PC-3 (cell line): ENCODE measurements at regions not wholly inside any gene's neighbourhood (a gene's known extent, or its start where the extent isn't known, plus 50 kb on each side); places are given as distances from the start of the nearest gene placed in this dataset.

Experiments used
- ATAC-seq: fragments of 200-7000 bp; cut with Tn5 transposase; 2 replicates; pipeline ENCODE4 v1.9.1; 2020; ENCODE audit warnings: mild to moderate bottlenecking, moderate library complexity
- BruUV-seq: library from RNA; stranded (reverse); fragments of 400-500 nt; replicated peaks from 2 replicates; lab custom pipeline; 2021; lab: Mats Ljungman, UMichigan
- CTCF ChIA-PET: fragments of 300-600 bp; sonication (Branson Sonifier 250); formaldehyde crosslinking; loops from one replicate; lab custom pipeline; 2022; ENCODE audit warnings: antibody characterized with exemption; lab: Charles Lee
- POLR2A ChIA-PET: fragments of 300-600 bp; sonication (Branson Sonifier 250); formaldehyde crosslinking; loops from one replicate; lab custom pipeline; 2022; ENCODE audit warnings: antibody characterized with exemption; ENCODE audit not compliant: unreplicated experiment; lab: Charles Lee
- DNase-seq: peaks from one replicate; pipeline ENCODE4 v3.0.0-alpha.2; 2015
- H2AFZ ChIP-seq: fragments of 300-600 bp; sonication (generic); 2 replicates; pipeline ENCODE4 v1.6.0; 2016; ENCODE audit warnings: antibody characterized with exemption, low read length
- H3F3A ChIP-seq: fragments of 300-600 bp; sonication (generic); one replicate; pipeline ENCODE4 v1.6.0; 2017; ENCODE audit warnings: antibody characterized with exemption, low read length, control low read depth, mild to moderate bottlenecking; ENCODE audit not compliant: unreplicated experiment
- H3K27ac ChIP-seq: fragments of 300-600 bp; sonication (generic); 2 replicates; pipeline ENCODE4 v1.5.1; 2016; ENCODE audit warnings: mild to moderate bottlenecking, low read length
- H3K27me3 ChIP-seq: fragments of 300-600 bp; sonication (generic); 2 replicates; pipeline ENCODE4 v1.6.1; 2016; ENCODE audit warnings: low read length, mixed read lengths
- H3K36me3 ChIP-seq: fragments of 300-600 bp; sonication (generic); 2 replicates; pipeline ENCODE4 v1.6.1; 2016; ENCODE audit warnings: low read depth, mixed run types, low read length, mixed read lengths
- H3K4me1 ChIP-seq: fragments of 300-600 bp; sonication (generic); 2 replicates; pipeline ENCODE4 v1.5.1; 2016; ENCODE audit warnings: low read length; ENCODE audit not compliant: insufficient read depth
- H3K4me2 ChIP-seq: fragments of 300-600 bp; sonication (generic); 2 replicates; pipeline ENCODE4 v1.6.0; 2016; ENCODE audit warnings: low read length
- H3K4me3 ChIP-seq: fragments of 300-600 bp; sonication (generic); 2 replicates; pipeline ENCODE4 v1.5.1; 2016; ENCODE audit warnings: mild to moderate bottlenecking, low read length, mixed read lengths
- H3K79me2 ChIP-seq: fragments of 300-600 bp; sonication (generic); 2 replicates; pipeline ENCODE4 v1.6.1; 2017; ENCODE audit warnings: low read length, mixed read lengths
- H3K9ac ChIP-seq: fragments of 300-600 bp; sonication (generic); 2 replicates; pipeline ENCODE4 v1.6.0; 2016; ENCODE audit warnings: mild to moderate bottlenecking, low read length
- H3K9me2 ChIP-seq: fragments of 300-600 bp; sonication (generic); replicated peaks from 2 replicates; pipeline ENCODE4 v1.6.1; 2016; ENCODE audit warnings: mixed run types, low read length, mixed read lengths
- H3K9me3 ChIP-seq: fragments of 300-600 bp; sonication (generic); 2 replicates; pipeline ENCODE4 v1.6.1; 2016; ENCODE audit warnings: low read length, mixed read lengths
- H4K20me1 ChIP-seq: fragments of 300-600 bp; sonication (generic); 2 replicates; pipeline ENCODE4 v1.6.1; 2016; ENCODE audit warnings: low read length, mixed read lengths
- EZH2 ChIP-seq: fragments of 300-600 bp; sonication (generic); IDR thresholded peaks from one replicate; pipeline ENCODE4 v1.6.1; 2017; ENCODE audit warnings: antibody characterized with exemption, mild to moderate bottlenecking, low read length; ENCODE audit not compliant: unreplicated experiment
- EZH2phosphoT487 ChIP-seq: fragments of 300-600 bp; sonication (generic); IDR thresholded peaks from 2 replicates; pipeline ENCODE4 v1.6.1; 2018; ENCODE audit warnings: mild to moderate bottlenecking, antibody characterized with exemption, low read length, borderline replicate concordance
- intact Hi-C: fragments of 100-400 bp; cut with micrococcal nuclease; formaldehyde crosslinking; loops from 2 replicates; pipeline ENCODE4 v1.9.0; 2023
- TF ChIP-seq, protein P1 (sequence below): fragments of 300-600 bp; sonication (generic); conservative IDR thresholded peaks from 2 replicates; pipeline ENCODE4 v1.5.1; 2017; ENCODE audit warnings: antibody characterized with exemption, low read depth, mild to moderate bottlenecking, low read length

DNA sequence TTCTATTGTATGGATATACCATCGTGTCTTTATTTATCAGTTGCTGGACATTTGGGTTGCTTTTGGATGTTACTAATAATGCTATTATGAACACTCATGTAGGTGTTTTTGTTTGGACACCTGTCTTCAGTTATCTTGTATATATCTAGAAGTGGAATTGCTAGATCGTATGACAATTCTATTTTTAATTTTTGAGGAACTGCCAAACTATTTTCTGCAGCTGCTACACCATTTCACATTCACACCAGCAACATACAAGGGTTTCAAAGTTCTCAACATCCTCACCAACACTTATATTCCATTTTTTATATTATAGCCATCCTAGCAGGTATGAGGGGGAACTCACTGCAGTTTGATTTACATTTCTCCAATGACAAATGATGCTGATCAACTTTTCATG, 324.6 kb downstream of the CAAP1 start:
- CTCF ChIA-PET, result no interaction called here
- intact Hi-C loops, result no loop called here

DNA sequence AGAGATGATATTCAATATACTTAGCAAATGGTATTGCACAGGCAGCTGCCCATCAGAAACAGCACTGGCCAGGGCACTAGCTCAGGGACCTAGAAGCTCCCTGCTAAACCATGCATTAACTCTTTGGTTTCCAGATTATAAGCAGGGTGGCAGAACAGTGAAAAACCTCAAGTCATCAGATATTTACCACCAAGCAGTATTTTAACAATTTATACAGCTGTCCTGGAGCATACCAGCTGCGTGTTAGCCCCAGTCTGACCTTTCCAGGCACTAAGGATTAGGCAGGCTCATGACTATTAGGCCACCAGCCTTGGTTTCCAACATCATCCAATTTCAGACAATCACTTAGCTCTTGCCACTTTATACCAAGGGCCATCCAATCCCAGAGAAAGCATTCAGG, 326.5 kb downstream of the CAAP1 start:
- H3K9me3 ChIP-seq, result no peaks in the 10 kb centered on the region
- no peaks in the 10 kb centered on the region for H3K9me2 ChIP-seq
- ChIA-PET CTCF (no interaction called here), POLR2A (no interaction called here)
- DNase-seq (no peak), ATAC-seq (no peak)
- no peaks in the 10 kb centered on the region for H3K36me3 ChIP-seq
- H3F3A ChIP-seq, result no peaks in the 10 kb centered on the region
- intact Hi-C loops, result no loop called here
- H3K27ac ChIP-seq, result no peak overlapping the region
- H3K79me2 ChIP-seq, result no peaks in the 10 kb centered on the region
- H3K9ac ChIP-seq, result no peak overlapping the region
- no TSS peak for BruUV-seq
- TF ChIP-seq, protein P1, sequence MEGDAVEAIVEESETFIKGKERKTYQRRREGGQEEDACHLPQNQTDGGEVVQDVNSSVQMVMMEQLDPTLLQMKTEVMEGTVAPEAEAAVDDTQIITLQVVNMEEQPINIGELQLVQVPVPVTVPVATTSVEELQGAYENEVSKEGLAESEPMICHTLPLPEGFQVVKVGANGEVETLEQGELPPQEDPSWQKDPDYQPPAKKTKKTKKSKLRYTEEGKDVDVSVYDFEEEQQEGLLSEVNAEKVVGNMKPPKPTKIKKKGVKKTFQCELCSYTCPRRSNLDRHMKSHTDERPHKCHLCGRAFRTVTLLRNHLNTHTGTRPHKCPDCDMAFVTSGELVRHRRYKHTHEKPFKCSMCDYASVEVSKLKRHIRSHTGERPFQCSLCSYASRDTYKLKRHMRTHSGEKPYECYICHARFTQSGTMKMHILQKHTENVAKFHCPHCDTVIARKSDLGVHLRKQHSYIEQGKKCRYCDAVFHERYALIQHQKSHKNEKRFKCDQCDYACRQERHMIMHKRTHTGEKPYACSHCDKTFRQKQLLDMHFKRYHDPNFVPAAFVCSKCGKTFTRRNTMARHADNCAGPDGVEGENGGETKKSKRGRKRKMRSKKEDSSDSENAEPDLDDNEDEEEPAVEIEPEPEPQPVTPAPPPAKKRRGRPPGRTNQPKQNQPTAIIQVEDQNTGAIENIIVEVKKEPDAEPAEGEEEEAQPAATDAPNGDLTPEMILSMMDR, result no peak
- TF ChIP-seq EZH2 (no peak), EZH2phosphoT487 (no peak)
- no peaks in the 10 kb centered on the region for H3K4me1 ChIP-seq
- H3K4me2 ChIP-seq, result no peak overlapping the region
- H3K27me3 ChIP-seq, result no peaks in the 10 kb centered on the region; the same call in 1 of the 2 replicates
- H2AFZ ChIP-seq, result no peak overlapping the region
- H3K4me3 ChIP-seq, result no peak overlapping the region
- no peaks in the 10 kb centered on the region for H4K20me1 ChIP-seq

More for the DNA sequence above, 324.6 kb downstream of the CAAP1 start:
- no peak overlapping the region for H2AFZ ChIP-seq
- no peak overlapping the region for H3K4me3 ChIP-seq
- no peak for DNase-seq
- H3K27ac ChIP-seq, result no peak overlapping the region
- no peaks in the 10 kb centered on the region; the same call in 1 of the 2 replicates for H3K27me3 ChIP-seq
- no peaks in the 10 kb centered on the region for H3F3A ChIP-seq
- H3K79me2 ChIP-seq, result no peaks in the 10 kb centered on the region
- H3K9ac ChIP-seq, result no peak overlapping the region
- H4K20me1 ChIP-seq, result no peaks in the 10 kb centered on the region
- H3K36me3 ChIP-seq, result no peaks in the 10 kb centered on the region
- no peaks in the 10 kb centered on the region for H3K9me3 ChIP-seq
- BruUV-seq, result no TSS peak
- ATAC-seq, result no peak
- no peaks in the 10 kb centered on the region for H3K4me1 ChIP-seq
- POLR2A ChIA-PET, result no interaction called here
- no peak for TF ChIP-seq EZH2
- TF ChIP-seq EZH2phosphoT487, result no peak
- TF ChIP-seq, protein P1, result no peak
- H3K4me2 ChIP-seq, result no peak overlapping the region
- H3K9me2 ChIP-seq, result no peaks in the 10 kb centered on the region

DNA sequence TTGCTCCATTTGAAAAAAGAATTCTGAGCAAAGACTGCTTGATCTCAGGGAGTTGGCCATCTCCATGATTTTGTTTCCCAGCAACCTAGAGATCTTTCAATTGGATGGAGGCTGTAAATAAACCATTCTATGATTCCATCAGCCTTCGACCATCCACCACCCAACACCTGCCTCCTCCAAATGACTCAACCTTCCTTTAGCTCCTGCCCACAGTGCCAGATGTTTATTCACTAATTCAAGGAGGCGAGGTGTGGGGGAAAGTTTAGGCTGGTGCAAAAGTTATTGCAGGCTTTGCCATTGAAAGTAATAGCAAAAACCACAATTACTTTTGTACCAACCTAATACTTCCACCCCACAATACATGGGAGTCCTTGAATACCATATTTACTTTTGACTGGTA, 327.5 kb downstream of the CAAP1 start:
- no peak overlapping the region for H3K4me3 ChIP-seq
- intact Hi-C loops, result no loop called here
- ChIA-PET POLR2A (no interaction called here), CTCF (no interaction called here)
- no peaks in the 10 kb centered on the region for H3K9me3 ChIP-seq
- no peak for DNase-seq
- no peak overlapping the region for H3K4me2 ChIP-seq
- no peak for ATAC-seq
- no peaks in the 10 kb centered on the region; the same call in 1 of the 2 replicates for H3K27me3 ChIP-seq
- H3K36me3 ChIP-seq, result no peaks in the 10 kb centered on the region
- H3K79me2 ChIP-seq, result no peaks in the 10 kb centered on the region
- H3K9ac ChIP-seq, result no peak overlapping the region
- BruUV-seq, result no TSS peak
- no peak for TF ChIP-seq EZH2
- TF ChIP-seq, protein P1, result no peak
- TF ChIP-seq EZH2phosphoT487, result no peak
- no peaks in the 10 kb centered on the region for H4K20me1 ChIP-seq
- H3K27ac ChIP-seq, result no peak overlapping the region
- H3K4me1 ChIP-seq, result no peaks in the 10 kb centered on the region
- no peak overlapping the region for H2AFZ ChIP-seq
- no peaks in the 10 kb centered on the region for H3F3A ChIP-seq
- H3K9me2 ChIP-seq, result no peaks in the 10 kb centered on the region
